ENCODE measurements at regions not wholly inside any gene's neighbourhood (a gene's known extent, or its start where the extent isn't known, plus 50 kb on each side); places are given as distances from the start of the nearest gene placed in this dataset.

DNA sequence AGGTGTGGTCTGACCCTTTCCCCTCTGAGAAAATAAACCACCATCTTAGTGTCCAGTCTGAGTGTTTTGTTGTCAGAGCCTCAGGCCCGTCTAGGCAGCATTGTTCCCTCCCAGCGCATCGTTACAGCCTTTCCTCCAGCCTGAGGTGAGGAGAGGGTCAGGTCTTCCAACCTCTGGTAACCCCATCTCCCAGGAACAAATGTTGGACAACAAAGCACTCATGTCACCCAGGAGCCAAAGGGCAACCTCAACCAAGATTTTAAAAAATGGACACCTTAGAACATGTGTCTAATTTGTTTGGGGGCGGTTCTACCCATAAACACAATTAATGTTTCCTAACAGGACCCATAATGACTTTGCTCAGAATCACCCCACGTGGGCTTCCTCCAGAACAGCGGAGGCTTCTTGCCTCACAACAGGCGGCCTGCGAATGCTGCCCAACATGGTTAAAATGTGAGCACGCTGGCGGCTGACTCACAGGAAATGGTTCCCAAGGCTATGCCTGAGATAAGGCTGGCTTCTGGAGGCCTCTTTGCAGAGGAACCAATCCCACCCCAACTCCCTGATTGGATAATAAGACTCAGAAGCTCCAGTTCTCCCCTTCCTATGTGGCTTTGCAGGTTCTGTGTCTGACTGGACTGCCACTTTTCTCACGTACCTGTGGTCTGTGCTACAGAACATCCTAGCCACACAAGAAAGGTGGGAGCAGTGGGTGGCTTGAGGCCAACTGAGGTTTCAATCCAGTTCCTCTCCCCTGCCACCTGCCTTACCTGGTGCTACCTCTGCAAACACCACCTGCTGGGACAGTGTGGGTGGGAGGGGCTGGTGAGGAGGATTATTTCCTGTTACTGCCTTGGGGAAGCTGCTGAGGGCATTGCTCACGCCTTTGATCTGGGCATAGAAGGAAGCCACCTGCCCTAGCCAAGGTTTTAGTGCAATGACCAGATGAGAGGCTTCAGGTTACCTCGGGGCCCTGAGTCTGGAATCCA, 108.8 kb downstream of the B3GNT2 start:
- TF ChIP-seq EZH2 (IDR thresholded peaks at IDR 0.05; ENCODE audit: borderline replicate concordance, low read length) (no peak), CTCF (IDR thresholded peaks at IDR 0.05; ENCODE audit: low read length) (no peak)

All from OCI-LY1 (cell line).